ENCODE measurements at regions not wholly inside any gene's neighbourhood (a gene's known extent, or its start where the extent isn't known, plus 50 kb on each side); places are given as distances from the start of the nearest gene placed in this dataset.

DNA sequence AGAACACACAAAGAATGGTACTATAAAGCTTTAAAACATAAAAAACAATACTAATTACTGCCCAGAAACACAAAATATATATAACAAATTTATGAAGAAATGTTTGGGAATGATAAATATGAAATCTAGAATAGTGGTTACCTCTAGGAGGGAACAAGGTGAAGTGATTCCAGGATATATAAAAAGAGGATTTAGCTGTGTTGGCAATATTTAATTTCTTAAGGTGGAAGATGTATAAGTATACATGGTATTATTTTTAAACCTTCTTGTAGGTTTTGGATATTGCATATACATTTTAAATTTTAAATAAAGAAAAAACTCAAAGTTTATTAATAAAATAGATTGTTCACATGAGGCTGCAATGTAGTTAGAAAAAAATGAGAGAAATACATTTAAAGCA lies 112.7 kb upstream of the ZNF618 start:
- FAIRE-seq: no peak
- Histone ChIP-seq H3K27ac (ENCODE audit: control insufficient read depth, insufficient read depth, low read length) (no peak overlapping the region), H4K20me1 (ENCODE audit: control insufficient read depth, extremely low read depth, insufficient read depth, low read length) (no peaks in the 10 kb centered on the region), H3K4me1 (ENCODE audit: control insufficient read depth, extremely low read depth, insufficient read depth, low read length) (no peaks in the 10 kb centered on the region), H3K9me3 (ENCODE audit: control insufficient read depth, low read depth, low read length) (no peaks in the 10 kb centered on the region), H3K9ac (ENCODE audit: control insufficient read depth, extremely low read depth, insufficient read depth, low read length) (no peak overlapping the region), H2AFZ (ENCODE audit: control insufficient read depth, low read length) (no peak overlapping the region), H3K4me2 (ENCODE audit: control insufficient read depth, extremely low read depth, insufficient read depth, low read depth, low read length) (no peak overlapping the region), H3K79me2 (ENCODE audit: control insufficient read depth, insufficient read depth, low read length) (no peaks in the 10 kb centered on the region), H3K9me1 (ENCODE audit: control insufficient read depth, extremely low read depth, insufficient read depth, low read length) (no peaks in the 10 kb centered on the region), H3K36me3 (ENCODE audit: control insufficient read depth in 2 of 2, extremely low read depth in 1 of 2, insufficient read depth in 2 of 2, low read length in 2 of 2) (no peaks in the 10 kb centered on the region), H3K27me3 (ENCODE audit: control insufficient read depth, extremely low read depth, insufficient read depth, low read length) (no peaks in the 10 kb centered on the region), H3K4me3 (ENCODE audit: control insufficient read depth in 2 of 3, extremely low read depth in 1 of 3, insufficient read depth in 2 of 3, low read depth in 1 of 3, low read length in 3 of 3) (no peak overlapping the region)
- TF ChIP-seq EZH2 (IDR thresholded peaks at IDR 0.05; ENCODE audit: low read length): no peak
- TF ChIP-seq, protein P1, sequence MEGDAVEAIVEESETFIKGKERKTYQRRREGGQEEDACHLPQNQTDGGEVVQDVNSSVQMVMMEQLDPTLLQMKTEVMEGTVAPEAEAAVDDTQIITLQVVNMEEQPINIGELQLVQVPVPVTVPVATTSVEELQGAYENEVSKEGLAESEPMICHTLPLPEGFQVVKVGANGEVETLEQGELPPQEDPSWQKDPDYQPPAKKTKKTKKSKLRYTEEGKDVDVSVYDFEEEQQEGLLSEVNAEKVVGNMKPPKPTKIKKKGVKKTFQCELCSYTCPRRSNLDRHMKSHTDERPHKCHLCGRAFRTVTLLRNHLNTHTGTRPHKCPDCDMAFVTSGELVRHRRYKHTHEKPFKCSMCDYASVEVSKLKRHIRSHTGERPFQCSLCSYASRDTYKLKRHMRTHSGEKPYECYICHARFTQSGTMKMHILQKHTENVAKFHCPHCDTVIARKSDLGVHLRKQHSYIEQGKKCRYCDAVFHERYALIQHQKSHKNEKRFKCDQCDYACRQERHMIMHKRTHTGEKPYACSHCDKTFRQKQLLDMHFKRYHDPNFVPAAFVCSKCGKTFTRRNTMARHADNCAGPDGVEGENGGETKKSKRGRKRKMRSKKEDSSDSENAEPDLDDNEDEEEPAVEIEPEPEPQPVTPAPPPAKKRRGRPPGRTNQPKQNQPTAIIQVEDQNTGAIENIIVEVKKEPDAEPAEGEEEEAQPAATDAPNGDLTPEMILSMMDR (optimal IDR thresholded peaks at IDR 0.05 in 1 of 3, IDR thresholded peaks at IDR 0.05 in 1 of 3, conservative IDR thresholded peaks at IDR 0.05 in 1 of 3; ENCODE audit: extremely low read depth in 1 of 3, insufficient read depth in 2 of 3, low read length in 3 of 3): no peak
- DNase-seq (ENCODE audit: low read depth, low spot score): no peak
- dilution Hi-C loops (cut with MboI; ENCODE audit: extremely low pct_ligation_motif_present, low sequenced_read_pairs): no loop called here

DNA sequence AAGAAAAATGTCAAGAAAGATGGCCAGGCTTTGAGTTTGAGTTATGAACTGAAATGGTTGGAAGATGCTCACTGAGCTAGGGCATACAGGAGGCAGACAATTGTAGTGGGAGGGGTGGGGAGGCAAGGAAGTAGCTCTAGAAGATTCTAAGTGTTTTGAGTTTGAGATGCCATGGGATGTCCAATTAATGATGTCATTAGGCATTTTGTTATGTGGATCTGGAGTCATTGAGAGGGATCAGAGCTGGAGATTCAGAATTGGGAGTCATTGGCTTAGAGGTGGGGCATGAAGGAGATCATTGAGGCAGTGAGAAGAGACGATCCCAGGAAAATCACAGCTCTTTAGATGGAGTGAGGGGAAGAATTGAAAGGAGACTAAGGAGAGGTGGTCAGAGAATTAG lies 111.5 kb upstream of the ZNF618 start:
- dilution Hi-C loops (cut with MboI; ENCODE audit: extremely low pct_ligation_motif_present, low sequenced_read_pairs): no loop called here
- no peak for TF ChIP-seq EZH2 (IDR thresholded peaks at IDR 0.05; ENCODE audit: low read length)
- TF ChIP-seq, protein P1 (optimal IDR thresholded peaks at IDR 0.05 in 1 of 3, IDR thresholded peaks at IDR 0.05 in 1 of 3, conservative IDR thresholded peaks at IDR 0.05 in 1 of 3; ENCODE audit: extremely low read depth in 1 of 3, insufficient read depth in 2 of 3, low read length in 3 of 3): no peak
- H3K27me3 ChIP-seq (ENCODE audit: control insufficient read depth, extremely low read depth, insufficient read depth, low read length): no peaks in the 10 kb centered on the region

More for the DNA sequence above, 111.5 kb upstream of the ZNF618 start:
- DNase-seq (ENCODE audit: low read depth, low spot score): no peak
- Histone ChIP-seq H3K27ac (ENCODE audit: control insufficient read depth, insufficient read depth, low read length) (no peak overlapping the region), H3K9me1 (ENCODE audit: control insufficient read depth, extremely low read depth, insufficient read depth, low read length) (no peaks in the 10 kb centered on the region), H3K9ac (ENCODE audit: control insufficient read depth, extremely low read depth, insufficient read depth, low read length) (no peak overlapping the region), H4K20me1 (ENCODE audit: control insufficient read depth, extremely low read depth, insufficient read depth, low read length) (no peaks in the 10 kb centered on the region), H2AFZ (ENCODE audit: control insufficient read depth, low read length) (no peak overlapping the region), H3K4me2 (ENCODE audit: control insufficient read depth, extremely low read depth, insufficient read depth, low read depth, low read length) (no peak overlapping the region), H3K4me1 (ENCODE audit: control insufficient read depth, extremely low read depth, insufficient read depth, low read length) (no peaks in the 10 kb centered on the region), H3K79me2 (ENCODE audit: control insufficient read depth, insufficient read depth, low read length) (no peaks in the 10 kb centered on the region), H3K36me3 (ENCODE audit: control insufficient read depth in 2 of 2, extremely low read depth in 1 of 2, insufficient read depth in 2 of 2, low read length in 2 of 2) (no peaks in the 10 kb centered on the region), H3K4me3 (ENCODE audit: control insufficient read depth in 2 of 3, extremely low read depth in 1 of 3, insufficient read depth in 2 of 3, low read depth in 1 of 3, low read length in 3 of 3) (no peak overlapping the region), H3K9me3 (ENCODE audit: control insufficient read depth, low read depth, low read length) (no peaks in the 10 kb centered on the region)
- FAIRE-seq: no peak

All from keratinocyte (primary cell).